ENCODE measurements at regions not wholly inside any gene's neighbourhood (a gene's known extent, or its start where the extent isn't known, plus 50 kb on each side); places are given as distances from the start of the nearest gene placed in this dataset.
"Not testable (repeated sequence)": the region's sequence is repeated elsewhere in the genome, so short reads cannot be mapped to it uniquely, and the experiment has no call there.

GRCh38 chr1:213601705-213602104, 386.1 kb upstream of the PROX1 start:
- DNase-seq, result not testable (repeated sequence)

- DNase-seq, result no peak
Observed at GRCh38 chr1:213602796-213603486, 384.8 kb upstream of the PROX1 start.

GRCh38 chr1:213604477-213604876, 383.3 kb upstream of the PROX1 start:
- DNase-seq, result no peak

- no peak for DNase-seq
Observed at GRCh38 chr1:213605732-213606131, 382.0 kb upstream of the PROX1 start.

GRCh38 chr1:213606252-213606820, 381.4 kb upstream of the PROX1 start:
- DNase-seq, result no peak

GRCh38 chr1:213613549-213613948, 374.2 kb upstream of the PROX1 start:
- DNase-seq, result no peak

- DNase-seq, result no peak
Observed at GRCh38 chr1:213615226-213615916, 372.4 kb upstream of the PROX1 start.

- DNase-seq, result no peak
Observed at GRCh38 chr1:213617133-213617532, 370.6 kb upstream of the PROX1 start.

- no peak for DNase-seq
Observed at GRCh38 chr1:213618094-213618493, 369.7 kb upstream of the PROX1 start.

GRCh38 chr1:213619026-213619425, 368.7 kb upstream of the PROX1 start:
- no peak for DNase-seq

- no peak for DNase-seq
Observed at GRCh38 chr1:213621077-213621476, 366.7 kb upstream of the PROX1 start.

- no peak for DNase-seq
Observed at GRCh38 chr1:213622365-213623063, 365.3 kb upstream of the PROX1 start.

- no peak for DNase-seq
Observed at GRCh38 chr1:213623064-213623581, 364.6 kb upstream of the PROX1 start.

- DNase-seq, result no peak
Observed at GRCh38 chr1:213623862-213624261, 363.9 kb upstream of the PROX1 start.

- DNase-seq, result not testable (repeated sequence)
Observed at GRCh38 chr1:213636778-213637177, 351.0 kb upstream of the PROX1 start.

GRCh38 chr1:213641312-213641711, 346.5 kb upstream of the PROX1 start:
- no peak for DNase-seq

GRCh38 chr1:213643360-213643759, 344.4 kb upstream of the PROX1 start:
- no peak for DNase-seq

GRCh38 chr1:213647864-213648650, 339.7 kb upstream of the PROX1 start:
- no peak for DNase-seq

- no peak for DNase-seq
Observed at GRCh38 chr1:213649373-213649772, 338.4 kb upstream of the PROX1 start.

GRCh38 chr1:213650603-213651002, 337.2 kb upstream of the PROX1 start:
- DNase-seq, result no peak

- no peak for DNase-seq
Observed at GRCh38 chr1:213651077-213651476, 336.7 kb upstream of the PROX1 start.

GRCh38 chr1:213652109-213652508, 335.7 kb upstream of the PROX1 start:
- no peak for DNase-seq
